GM10266 (cell line): ENCODE measurements at regions not wholly inside any gene's neighbourhood (a gene's known extent, or its start where the extent isn't known, plus 50 kb on each side); places are given as distances from the start of the nearest gene placed in this dataset.
A peak's percentile ranks its signal among the peaks of the same experiment; 100 is the strongest.

Experiments
- DNase-seq: peaks from one replicate; pipeline ENCODE4 v3.0.0; 2012; ENCODE audit errors: extremely low spot score
- TF ChIP-seq, protein P1 (sequence below): IDR thresholded peaks from 2 replicates; pipeline ENCODE4 v1.5.1; 2012; ENCODE audit warnings: mild to moderate bottlenecking, low read depth; ENCODE audit not compliant: control insufficient read depth, insufficient read depth; ENCODE audit errors: missing control alignments

GRCh38 chr3:193837347-193837827 lies 244.4 kb downstream of the OPA1 start:
- TF ChIP-seq, protein P1, sequence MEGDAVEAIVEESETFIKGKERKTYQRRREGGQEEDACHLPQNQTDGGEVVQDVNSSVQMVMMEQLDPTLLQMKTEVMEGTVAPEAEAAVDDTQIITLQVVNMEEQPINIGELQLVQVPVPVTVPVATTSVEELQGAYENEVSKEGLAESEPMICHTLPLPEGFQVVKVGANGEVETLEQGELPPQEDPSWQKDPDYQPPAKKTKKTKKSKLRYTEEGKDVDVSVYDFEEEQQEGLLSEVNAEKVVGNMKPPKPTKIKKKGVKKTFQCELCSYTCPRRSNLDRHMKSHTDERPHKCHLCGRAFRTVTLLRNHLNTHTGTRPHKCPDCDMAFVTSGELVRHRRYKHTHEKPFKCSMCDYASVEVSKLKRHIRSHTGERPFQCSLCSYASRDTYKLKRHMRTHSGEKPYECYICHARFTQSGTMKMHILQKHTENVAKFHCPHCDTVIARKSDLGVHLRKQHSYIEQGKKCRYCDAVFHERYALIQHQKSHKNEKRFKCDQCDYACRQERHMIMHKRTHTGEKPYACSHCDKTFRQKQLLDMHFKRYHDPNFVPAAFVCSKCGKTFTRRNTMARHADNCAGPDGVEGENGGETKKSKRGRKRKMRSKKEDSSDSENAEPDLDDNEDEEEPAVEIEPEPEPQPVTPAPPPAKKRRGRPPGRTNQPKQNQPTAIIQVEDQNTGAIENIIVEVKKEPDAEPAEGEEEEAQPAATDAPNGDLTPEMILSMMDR: no peak
- no peak for DNase-seq

GRCh38 chr3:193840111-193840641 lies 247.2 kb downstream of the OPA1 start:
- no peak for DNase-seq
- TF ChIP-seq, protein P1: no peak

- TF ChIP-seq, protein P1: no peak
- no peak for DNase-seq
These were observed 248.6 kb downstream of the OPA1 start for GRCh38 chr3:193841581-193841980.

- TF ChIP-seq, protein P1: no peak
- DNase-seq: peak; percentile 53
These were observed 249.2 kb downstream of the OPA1 start for GRCh38 chr3:193842029-193842798.

DNA sequence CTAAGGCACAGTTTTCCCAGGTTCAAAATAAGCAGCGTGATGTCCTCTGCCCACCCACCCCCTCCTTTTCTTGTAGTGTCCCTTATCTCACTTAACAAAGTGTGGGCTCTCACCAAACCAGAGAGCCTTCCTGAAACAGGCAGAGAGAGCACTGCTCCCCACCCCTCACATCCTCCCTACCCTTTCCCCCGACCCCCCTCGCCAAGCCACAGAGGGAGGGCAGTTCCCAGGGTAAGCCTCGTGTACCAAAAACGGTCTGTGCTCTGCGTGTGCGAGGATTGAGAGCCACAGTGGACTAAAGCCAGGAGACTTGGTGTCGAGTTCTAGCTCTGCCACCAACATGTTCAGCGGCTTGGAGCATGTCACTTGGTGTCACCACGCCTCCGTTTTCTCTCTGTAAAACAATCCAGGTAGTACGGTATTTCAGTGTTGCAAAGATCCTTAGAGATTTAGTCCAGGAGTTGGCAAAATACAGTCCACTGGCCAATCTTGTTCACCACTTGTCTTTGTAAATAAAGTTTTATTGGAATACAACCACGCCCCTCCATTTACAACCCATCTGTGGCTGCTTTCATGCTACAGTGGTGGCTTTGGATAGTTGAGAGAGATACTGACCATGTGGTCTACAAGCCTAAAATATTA lies 249.9 kb downstream of the OPA1 start:
- no peak for DNase-seq
- TF ChIP-seq, protein P1: no peak

DNA sequence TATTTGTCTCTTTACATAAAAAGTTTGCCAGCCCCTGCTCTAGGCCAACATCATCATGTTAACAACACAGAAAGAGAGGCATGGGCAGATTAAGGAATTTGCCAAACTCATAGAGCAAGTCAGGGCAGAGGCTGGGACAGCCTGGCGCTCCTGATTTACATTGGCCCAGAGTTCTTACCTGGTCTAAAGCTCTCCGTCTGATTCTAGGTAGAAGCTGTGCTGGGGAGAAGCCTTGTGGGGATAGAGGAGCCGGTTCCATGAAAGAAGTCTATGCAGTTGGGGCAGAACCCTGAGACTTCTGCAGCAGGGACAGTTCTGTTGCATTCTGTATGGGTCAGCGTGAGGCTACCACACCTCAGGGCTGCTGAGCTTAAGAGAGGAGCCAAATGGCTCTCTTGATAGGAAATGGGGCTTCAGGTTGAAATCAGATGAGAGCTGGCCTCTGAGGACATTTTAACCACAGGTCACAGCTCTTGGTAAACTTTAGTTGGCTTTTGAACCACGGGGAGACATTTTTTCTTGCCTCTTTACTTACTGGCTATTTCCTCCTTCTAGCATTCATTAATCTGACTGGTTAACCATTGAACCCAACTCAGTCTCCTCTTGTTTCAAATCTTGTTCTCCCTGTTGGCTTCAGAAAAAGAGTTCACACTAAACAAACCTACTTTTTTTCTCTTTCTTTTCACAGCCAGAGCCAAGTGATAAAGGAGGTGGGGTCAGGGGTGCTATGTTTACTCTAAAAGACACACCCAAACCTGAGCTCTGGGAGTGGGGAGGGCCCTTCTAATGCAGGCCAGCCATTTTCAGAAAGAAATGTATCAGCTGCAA lies 250.7 kb downstream of the OPA1 start:
- DNase-seq: no peak
- TF ChIP-seq, protein P1: no peak
